Suprapubic skin (tissue), 4 donors: ENCODE measurements at regions not wholly inside any gene's neighbourhood (a gene's known extent, or its start where the extent isn't known, plus 50 kb on each side); places are given as distances from the start of the nearest gene placed in this dataset.

Source experiments
- CTCF ChIP-seq, 2 donors: fragments of 200-600 bp in 1 of 2; fragments of 450-650 bp in 1 of 2; sonication (generic) in 1 of 2; IDR thresholded peaks; one replicate each; pipeline ENCODE4 v1.5.1; 2016 to 2019; ENCODE audit warnings: antibody characterized with exemption in 2 of 2, mild to moderate bottlenecking in 1 of 2, moderate library complexity in 1 of 2
- EP300 ChIP-seq: sonication (generic); formaldehyde crosslinking; IDR thresholded peaks from one replicate; pipeline ENCODE4 v1.6.1; 2017; ENCODE audit warnings: antibody characterized with exemption
- POLR2AphosphoS5 ChIP-seq, 3 donors: sonication (generic); formaldehyde crosslinking; IDR thresholded peaks; one replicate each; pipeline ENCODE4 v1.6.1; 2017; ENCODE audit warnings: antibody characterized with exemption in 3 of 3

GRCh38 chr12:58386136-58386535, 444.8 kb downstream of the ATP23 start:
- TF ChIP-seq POLR2AphosphoS5 (IDR thresholded peaks at IDR 0.05), result no peak
- TF ChIP-seq EP300, result no peak
- TF ChIP-seq CTCF (IDR thresholded peaks at IDR 0.05), result no peak
